GM18507 (cell line): ENCODE measurements at regions not wholly inside any gene's neighbourhood (a gene's known extent, or its start where the extent isn't known, plus 50 kb on each side); places are given as distances from the start of the nearest gene placed in this dataset.

Experiments used
- DNase-seq: peaks from one replicate; pipeline ENCODE4 v3.0.0; 2011; ENCODE audit warnings: low read depth; ENCODE audit not compliant: insufficient read length; ENCODE audit errors: extremely low spot score
- FAIRE-seq: peaks from 2 replicates; lab custom pipeline; 2011; peaks lifted over from hg19 to GRCh38; lab: Jason Lieb, UNC

DNA sequence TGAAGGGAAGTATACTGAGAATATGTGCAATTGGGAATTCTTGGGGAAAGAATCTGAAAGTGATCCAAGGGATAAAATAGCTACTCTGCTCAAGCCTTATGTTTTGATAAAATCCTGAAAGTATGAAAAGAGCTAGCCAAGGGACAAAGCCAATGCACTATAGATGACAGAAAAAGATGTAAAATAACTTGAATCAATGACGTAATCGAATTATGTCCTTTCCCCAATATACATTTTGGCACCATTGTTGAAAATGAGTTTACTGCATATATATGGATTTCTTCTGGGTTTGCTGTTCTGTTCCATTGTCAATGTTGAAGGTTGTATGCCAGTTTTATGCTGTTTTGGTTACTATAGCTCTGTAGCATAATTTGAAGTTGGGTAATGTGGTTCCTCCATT, 407.3 kb downstream of the DCAF12L2 start:
- DNase-seq (no peak), FAIRE-seq (no peak)

DNA sequence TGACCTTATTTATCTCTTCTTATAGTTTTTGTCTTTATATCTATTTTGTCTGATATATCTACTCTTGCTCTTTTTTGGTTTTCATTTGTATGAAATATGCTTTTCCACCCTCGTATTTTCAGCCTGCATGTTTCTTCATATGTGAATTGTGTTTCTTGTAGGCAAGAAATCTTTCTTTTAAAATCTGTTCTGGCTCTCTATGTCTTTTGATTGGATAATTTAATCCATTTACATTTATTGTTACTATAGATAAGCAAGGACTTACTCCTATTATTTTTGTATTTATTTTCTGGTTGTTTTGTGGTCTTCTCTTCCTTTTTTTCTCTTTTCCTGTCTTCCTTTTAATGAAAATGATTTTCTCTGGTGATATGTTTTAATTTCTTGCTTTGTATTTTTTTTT, 403.1 kb downstream of the DCAF12L2 start:
- no peak for DNase-seq
- no peak for FAIRE-seq

DNA sequence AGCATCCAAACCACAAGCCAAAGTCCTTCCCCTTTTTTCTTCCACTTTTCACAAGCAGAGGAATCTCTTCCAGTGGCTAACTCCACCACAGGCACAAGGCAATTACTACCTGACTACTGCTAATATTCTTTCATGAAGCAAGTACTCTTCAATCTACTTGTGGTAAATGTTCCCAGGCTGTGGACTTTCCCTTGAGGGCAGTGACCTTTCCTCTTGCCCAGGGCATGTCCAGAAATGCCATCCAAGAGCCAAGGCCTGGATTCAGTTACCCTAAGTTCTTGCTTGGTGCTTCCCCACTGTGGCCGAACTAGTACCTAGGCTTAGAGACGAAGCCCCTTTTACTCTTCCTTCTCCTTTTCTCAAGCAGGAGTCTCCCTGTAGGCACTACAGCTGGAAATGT, 400.7 kb downstream of the DCAF12L2 start:
- no peak for DNase-seq
- no peak for FAIRE-seq

DNA sequence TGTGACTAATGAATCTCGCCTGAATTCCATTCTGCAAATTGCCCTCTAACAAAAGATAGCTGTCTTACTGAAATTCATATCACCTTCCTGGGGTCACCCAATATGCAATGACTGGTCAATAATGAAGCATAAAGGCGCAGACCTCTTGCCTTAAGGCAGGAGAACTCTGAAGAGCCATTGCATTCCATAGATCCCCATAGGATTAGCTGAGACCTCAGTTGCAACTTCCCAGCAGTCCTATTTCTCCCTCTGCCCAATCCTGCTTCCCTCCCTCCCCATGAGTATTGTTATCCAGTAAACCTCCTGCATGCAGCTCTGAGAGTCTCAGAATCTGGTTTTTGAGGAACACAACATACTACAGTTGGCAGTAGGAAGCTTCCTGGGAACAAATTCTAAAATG, 396.5 kb downstream of the DCAF12L2 start:
- FAIRE-seq: no peak

DNA sequence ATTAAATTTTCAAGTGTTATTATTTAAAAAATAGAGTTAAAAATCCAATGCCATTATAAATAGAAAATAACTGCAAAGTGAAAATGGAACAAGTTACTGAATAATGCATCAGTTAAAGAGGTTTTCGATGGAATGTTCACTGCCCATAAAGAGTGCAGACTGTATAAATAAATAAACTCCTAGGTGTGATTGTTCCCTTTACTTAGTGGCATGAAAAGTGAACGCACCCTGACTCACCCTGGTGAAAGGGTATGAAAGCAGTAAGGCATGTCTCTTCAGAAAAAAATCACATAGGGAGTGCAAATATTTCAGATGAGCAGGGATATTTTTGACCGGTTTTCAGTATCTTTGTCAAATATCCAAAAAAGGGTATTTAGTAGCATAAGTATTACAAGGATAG, 387.8 kb downstream of the DCAF12L2 start:
- no peak for DNase-seq
- FAIRE-seq: no peak

More for the DNA sequence above, 396.5 kb downstream of the DCAF12L2 start:
- no peak for DNase-seq

DNA sequence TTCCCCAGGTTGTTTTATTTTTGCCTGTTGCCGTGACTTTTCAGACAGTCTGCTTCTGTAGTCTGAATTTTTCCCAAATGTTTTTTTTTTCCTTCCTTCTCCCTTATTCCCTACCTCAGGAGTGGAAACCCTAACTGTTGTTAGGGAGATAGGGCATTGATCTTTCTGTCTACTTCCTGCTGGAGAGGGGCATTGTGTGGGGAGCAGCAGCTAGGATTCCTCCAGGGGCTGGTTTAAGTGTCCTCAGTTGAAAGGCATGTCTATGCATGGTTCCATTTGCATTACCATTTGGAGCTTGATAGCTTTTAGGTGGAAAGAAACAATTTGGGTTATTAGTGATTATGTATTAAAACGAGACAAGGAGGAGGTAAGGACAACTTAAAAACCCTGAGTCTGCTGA, 383.9 kb downstream of the DCAF12L2 start:
- no peak for FAIRE-seq
- DNase-seq: no peak

DNA sequence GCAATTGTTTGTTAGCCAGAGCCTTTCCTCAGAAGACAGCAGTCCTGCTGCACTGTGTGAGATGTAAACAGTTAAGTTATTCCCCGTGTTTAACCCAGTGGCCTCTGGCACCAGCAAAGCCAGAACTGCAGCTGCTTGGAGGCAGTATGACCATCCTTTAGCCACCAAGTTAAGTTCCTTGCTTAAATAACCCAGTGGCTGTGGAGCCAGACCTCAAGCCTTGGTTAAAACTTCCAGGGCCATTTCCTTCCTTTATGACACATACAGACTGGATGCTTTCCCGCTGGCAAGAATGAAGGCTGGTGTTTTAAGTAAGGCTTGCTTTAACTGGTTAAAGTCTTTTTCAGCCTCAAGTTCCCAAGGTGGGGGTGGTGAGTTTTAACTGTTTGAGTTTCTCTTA, 379.8 kb downstream of the DCAF12L2 start:
- DNase-seq: no peak
- no peak for FAIRE-seq

DNA sequence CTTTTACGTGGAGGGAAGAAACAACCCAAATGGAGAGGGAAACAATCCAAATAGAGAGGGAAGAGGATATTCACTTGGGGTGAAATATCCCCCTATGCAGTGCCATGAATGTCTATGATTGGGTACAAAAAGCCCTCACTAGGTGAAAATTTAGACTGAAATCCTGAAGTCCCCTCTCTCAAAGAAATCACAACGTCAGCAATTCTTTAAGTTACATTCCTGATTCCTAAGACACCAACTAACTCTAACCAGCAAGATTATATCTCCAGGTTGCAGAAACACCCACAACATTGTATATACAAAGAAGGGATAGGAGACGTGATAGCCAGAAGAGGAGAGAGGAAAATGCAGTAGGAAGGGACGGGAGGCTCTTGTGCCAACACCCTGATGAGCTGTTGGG, 374.3 kb downstream of the DCAF12L2 start:
- DNase-seq (no peak), FAIRE-seq (no peak)

DNA sequence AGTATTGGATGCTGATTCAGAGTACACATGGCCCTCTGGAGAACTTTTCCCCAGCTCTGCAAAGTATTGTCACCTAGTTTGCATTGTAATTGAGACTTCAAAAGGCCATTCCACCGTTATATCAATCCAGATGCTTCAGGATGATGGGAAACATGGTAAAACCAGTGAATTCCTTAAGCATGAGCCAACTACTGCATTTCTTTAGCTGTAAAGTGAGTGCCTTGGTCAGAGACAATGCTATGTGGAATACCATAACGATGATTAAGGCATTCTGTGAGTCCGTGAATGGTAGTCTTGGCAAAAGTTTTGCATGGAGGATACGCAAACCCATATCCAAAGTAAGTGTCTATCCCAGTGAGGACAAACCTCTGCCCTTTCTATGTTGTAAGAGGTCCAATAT, 355.2 kb downstream of the DCAF12L2 start:
- DNase-seq (no peak), FAIRE-seq (no peak)

DNA sequence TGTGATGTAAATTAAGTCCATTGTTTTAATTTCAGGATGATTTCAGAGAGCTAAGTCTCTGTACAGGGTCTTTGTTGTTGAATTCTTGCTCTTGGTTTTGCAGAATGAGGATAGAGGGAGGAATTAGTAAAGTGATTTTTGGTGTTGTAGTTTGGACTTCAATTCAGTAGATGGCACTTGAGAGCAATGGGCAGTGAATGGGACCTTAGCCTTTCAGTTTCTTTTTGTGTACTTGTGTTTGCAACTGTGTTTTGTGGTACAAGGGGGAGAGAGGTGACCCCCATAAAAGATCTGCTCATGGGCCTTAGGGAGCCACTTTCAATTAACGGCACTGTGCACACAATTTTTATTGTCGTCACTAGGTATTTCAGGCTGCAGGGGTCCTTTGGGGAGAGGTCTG, 340.0 kb downstream of the DCAF12L2 start:
- DNase-seq: no peak
- FAIRE-seq: no peak

DNA sequence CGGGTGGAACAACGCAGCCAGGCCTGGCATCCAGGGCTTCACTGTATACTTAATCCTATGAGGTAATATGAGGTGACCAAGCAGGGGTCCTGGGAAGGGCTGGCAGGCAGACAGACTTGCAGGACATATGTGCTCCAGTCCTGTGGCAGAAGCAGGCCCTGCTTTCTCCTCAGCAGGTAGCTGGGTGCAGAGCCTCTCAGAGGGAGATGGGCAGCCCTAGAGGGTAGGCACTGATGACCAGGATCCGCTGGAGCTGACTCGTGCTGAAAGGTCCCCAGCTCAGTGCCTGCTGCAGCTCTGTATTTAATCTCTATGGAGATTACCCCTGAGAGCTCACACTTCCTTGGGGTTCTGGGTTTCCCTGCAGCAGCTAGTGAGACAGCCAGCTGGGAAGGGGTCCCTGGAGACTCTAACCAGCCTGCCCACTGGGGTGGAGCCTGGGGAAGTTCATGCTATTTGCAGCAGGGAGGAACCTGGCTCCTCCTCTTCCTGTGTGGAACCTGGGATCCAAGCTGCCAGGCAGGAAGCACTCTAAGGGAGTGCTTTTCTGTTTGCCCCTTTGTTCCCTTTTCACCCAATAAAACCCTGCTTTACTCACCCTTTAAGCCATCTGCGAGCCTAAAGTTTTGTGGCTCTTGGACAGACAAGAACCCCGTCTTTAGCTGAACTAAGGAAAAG, 339.2 kb downstream of the DCAF12L2 start:
- no peak for DNase-seq
- no peak for FAIRE-seq

DNA sequence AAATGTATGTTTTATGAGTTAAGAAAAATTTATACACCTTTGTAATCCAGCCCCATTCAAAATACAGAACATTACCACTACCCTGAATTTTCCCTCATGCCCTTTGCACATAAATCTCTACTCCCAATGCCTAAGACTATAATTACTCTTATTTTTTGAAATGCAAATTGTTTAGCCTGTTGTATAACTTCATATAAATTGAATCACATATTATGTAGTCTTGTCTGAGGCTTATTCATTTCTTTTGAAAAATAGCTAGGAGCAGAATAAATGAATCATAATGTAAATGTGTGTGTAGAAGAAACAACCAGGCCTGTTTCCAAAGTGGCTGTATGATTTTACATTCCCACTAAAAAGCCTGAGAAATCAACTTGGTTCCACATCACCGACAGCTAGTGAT, 319.8 kb downstream of the DCAF12L2 start:
- DNase-seq (no peak), FAIRE-seq (no peak)

DNA sequence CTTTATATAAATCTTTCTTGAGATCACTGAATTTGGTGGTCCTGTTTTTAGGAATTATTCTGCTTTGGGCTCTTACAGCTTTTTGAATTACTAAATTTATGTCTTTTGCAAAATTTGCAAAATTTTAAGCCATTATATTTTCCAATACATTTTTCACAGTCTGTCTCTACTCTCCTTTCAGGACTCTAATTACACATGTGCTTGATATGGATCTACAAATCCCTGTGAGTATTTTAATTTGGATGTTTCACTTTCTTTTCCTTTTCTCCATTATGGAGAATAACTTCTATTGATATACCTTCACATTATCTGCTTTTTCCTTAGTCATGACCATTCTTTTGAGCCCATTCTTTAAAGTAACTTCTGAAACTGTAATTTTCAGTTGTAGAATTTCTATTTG, 315.4 kb downstream of the DCAF12L2 start:
- FAIRE-seq (no peak), DNase-seq (no peak)

DNA sequence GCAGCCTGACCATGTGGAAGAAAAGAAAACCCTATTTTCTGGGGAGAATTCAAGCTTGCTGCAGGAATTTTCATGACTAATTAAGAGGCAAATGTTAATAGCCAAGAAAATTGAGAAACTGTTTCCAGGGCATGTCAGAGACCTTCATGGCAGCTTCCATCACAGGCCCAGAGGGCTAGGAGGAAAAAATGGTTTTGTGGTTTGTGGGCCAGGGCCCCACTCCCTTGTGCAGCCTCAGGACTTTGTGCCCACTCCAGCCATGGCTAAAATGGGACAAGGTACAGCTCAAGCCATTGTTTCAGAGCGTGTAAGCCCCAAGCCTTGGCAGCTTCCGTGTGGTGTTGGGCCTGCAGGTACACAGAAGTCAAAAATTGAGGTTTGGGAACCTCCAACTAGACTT, 282.9 kb downstream of the DCAF12L2 start:
- FAIRE-seq (no peak), DNase-seq (no peak)

DNA sequence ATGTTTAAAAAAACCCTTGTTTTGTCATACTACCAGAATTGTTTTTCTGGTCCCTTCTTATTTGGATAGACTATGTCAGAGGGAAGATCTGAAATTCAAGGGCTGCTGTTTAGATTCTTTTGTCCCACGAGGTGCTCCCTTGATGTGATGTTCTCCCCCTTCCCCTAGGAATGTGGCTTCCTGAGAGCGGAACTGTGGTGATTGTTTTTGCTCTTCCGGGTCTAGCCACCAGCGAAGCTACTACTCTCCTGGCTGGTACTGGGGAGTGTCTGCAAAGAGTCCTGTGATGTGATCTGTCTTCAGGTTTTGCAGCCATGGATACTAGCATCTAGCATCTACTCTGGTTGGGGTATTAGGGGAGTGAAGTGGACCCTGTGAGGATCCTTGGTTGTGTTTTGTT, 271.1 kb downstream of the DCAF12L2 start:
- no peak for FAIRE-seq
- no peak for DNase-seq

DNA sequence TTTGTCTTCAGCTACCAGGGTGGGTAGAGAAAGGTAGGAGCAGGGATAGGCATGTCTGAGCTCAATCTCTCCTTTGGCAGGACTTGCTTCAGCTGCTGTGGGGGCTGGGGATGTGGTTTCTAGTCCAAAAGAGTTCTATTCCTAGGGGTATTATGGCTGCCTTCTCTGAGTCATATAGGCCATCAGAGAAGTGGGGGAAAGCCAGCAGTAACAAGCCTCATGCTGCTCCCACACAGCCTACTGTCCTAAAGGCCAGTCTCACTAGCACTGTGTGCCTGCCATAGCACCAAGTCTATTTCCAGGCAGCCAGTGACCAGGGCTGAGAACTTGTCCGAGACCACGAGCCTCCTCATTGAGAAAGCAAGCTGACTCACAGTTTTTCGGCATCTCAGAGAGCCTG, 270.6 kb downstream of the DCAF12L2 start:
- no peak for DNase-seq
- FAIRE-seq: no peak

DNA sequence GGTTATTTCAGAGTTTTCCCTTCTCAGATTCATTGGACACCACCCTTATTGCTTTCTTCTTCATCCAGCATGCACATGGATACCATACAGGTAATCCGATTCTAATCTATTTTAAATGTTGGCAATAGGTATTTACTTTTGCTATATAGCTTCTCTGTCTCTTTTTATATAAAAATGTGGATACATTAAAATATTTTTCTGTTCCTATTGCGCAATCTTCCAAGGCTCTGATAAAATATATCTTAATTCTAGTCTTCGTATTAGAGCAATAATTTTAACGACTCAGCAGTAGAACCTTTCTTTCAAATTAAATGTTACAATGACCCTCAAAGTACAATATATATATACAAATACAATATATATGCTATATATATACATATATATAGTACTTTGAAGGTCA, 239.8 kb downstream of the DCAF12L2 start:
- FAIRE-seq: no peak
- DNase-seq: no peak

DNA sequence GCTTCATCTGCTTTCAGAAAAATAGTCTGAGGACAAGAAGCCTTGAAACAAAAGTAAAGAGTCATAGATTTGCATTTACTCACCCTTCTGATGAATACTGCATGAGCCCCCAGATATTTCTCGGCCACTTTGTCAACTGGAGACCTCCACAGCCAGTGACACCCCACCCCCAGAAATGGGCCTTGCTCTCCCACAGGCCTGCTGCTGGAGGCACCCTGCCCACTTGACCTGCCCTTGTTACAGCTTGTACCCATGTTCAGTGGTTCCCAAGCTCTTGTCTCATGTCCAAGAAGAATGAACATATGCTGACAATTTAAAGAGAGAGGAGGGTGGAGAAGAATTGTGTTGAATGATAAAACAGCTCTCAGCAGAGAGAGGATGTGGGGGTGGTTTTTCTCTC, 225.1 kb downstream of the DCAF12L2 start:
- FAIRE-seq: no peak
- no peak for DNase-seq

DNA sequence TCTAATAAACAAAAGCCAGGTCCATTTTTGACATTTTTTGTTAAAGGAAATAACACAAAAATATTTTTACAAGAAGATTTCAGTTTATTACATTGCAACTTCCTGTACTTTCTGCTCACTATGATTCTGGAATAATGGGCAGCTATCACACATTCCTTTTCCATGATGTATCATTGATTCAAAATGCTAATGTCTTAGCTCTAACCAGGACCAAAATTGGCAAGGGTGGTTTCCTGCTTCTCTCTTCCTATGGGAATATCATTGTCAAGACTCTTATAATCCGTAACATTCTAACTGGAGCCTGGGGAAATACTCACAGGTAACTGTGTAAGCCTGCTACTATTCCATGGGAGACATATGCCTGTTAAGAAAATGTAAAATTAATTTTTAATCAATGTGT, 218.6 kb downstream of the DCAF12L2 start:
- FAIRE-seq: no peak
- DNase-seq: no peak

DNA sequence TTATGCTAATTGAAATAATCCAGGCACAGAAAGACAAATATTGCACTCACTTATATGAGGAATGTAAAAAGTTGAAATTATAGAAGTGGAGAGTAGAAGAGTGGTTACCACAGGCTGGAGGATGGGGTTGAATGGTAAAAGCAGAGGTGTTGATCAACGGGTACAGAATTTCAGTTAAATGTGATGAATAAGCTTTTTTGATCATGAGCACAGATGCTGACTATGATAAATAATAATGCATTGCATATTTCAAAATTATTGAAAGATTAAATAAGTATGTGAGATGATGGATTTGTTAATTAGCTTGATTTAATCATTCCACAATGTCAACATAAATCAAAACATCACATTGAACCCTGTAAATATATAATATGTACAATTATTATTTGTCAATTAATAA, 213.1 kb downstream of the DCAF12L2 start:
- DNase-seq: no peak
- FAIRE-seq: no peak

DNA sequence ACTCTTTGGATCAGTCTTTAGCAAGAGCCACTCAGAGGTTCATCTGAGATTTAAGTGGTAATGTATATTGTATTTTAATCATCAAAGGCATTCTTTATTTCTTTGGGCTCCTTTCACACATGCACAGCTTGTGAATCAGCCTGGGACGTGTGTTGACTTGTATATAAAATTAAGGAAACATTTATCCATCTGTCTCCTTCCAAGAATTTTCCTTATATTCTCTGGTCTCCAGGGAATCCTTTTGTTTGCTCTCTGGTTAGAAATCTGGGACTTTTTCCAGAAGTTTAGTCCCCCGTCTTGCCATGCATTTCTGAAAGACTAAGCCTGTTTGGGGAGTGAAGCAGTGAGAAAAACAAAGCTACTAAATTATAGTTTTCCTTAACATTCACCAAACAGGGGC, 212.3 kb downstream of the DCAF12L2 start:
- FAIRE-seq (no peak), DNase-seq (no peak)

DNA sequence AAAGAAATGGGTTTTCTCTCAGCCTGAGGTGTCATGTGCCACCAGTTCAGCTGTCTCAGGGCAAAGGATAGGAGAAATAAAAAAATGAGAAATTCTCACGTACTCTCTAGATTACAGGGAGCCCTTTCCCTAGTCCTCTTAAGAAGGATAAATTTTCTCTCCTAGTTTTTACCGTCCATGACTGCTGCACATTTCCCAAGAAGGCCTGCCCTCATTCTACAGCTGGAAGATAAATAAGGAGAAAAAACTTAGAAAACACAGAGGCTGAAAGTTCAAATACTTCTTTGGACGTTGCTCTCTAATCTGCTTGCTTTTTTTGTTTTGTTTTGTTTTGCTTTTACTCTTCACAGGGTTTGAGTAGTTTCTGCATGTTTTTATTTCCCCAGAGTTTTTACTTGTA, 211.9 kb downstream of the DCAF12L2 start:
- DNase-seq (no peak), FAIRE-seq (no peak)
